GM18511 (cell line): ENCODE measurements at regions not wholly inside any gene's neighbourhood (a gene's known extent, or its start where the extent isn't known, plus 50 kb on each side); places are given as distances from the start of the nearest gene placed in this dataset.

Source experiments
- ATAC-seq: cut with Tn5 transposase; IDR thresholded peaks from one replicate; pipeline ENCODE4 v1.9.1; 2021; ENCODE audit warnings: mild to moderate bottlenecking, moderate library complexity; ENCODE audit not compliant: unreplicated experiment

GRCh38 chr1:79847700-79848099 is 841.2 kb upstream of the ADGRL4 start:
- peak; percentile 41 for ATAC-seq

GRCh38 chr1:79845936-79846335 is 839.4 kb upstream of the ADGRL4 start:
- ATAC-seq, result no peak

- ATAC-seq, result no peak
Measured at GRCh38 chr1:79842811-79843210, 836.3 kb upstream of the ADGRL4 start.

- ATAC-seq, result no peak
Measured at GRCh38 chr1:79839882-79840281, 833.4 kb upstream of the ADGRL4 start.

GRCh38 chr1:79827446-79827845 is 820.9 kb upstream of the ADGRL4 start:
- no peak for ATAC-seq

DNA sequence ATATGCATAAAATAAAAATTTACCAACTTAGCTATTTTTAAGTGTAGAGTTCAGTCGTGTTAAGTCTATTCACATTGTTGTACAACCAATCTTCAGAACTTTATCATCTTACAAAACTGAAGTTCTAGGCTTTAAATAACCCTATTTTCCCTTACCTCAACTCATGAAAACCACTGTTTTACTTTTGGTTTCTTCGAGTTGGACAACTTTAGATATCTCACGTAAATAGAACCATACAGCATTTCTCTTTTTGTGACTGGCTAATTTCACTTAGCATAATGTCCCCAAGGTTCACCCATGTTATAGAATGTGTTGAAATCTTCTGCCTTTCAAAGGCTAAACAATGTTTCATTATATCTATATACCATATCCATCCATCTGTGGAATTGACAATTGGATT is 819.0 kb upstream of the ADGRL4 start:
- no peak for ATAC-seq

DNA sequence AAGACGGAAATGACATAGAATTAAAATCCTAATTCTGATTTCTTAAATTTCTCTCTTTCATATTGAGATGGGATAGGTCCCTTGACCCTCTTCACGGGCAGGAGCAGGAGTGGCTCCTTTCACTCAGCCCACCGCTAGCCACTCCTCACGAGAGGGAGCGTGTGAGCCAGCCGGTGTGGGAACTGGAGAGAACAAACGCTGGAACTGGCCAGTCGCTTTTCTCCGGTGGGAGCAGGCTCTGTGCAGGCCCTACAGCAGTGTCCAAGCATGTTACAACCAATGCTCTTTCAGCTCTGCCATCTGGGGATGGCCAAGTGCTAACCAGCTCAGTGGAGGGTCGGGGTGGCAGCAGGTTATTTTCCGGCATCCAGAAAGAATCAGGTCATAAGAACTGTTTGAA is 815.5 kb upstream of the ADGRL4 start:
- ATAC-seq, result no peak

DNA sequence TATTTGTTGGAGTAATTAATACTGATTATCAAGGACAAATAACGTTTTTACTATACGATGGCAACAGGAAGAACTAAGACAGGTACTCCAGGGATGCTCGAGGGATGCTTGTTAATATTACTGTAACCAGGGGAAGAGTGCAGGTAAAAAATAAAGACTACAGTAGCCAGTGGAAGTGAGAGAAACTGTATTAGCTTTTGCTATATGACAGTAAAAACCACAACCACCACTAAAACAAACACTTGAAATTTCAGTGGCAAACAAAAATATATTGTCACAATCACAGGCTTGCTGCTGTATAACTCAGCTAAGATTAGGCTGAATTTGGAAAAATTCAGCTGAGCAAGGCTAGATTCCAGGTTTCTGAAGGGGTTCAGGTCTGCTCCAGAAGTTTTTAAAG is 812.6 kb upstream of the ADGRL4 start:
- peak; percentile 55 for ATAC-seq

GRCh38 chr1:79817031-79817560 is 810.6 kb upstream of the ADGRL4 start:
- no peak for ATAC-seq

DNA sequence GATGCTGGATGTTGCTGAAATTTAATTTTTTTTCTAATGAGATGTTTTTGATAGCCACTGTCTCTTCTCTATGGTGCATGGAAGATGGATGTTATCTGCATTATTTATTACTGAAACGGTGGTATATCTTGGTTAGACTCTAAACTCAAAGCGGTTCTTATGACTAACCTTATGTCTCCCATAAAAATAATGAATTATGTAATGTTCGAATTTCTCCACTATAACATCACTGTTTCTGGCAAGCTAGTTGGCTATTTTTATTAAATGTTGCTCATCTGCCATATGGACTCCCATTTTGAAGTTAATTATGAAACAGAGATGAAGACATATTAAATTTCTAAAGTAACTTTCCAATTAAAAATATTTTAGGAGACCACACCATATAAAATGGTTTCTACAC is 808.6 kb upstream of the ADGRL4 start:
- no peak for ATAC-seq

GRCh38 chr1:79811173-79811572 is 804.6 kb upstream of the ADGRL4 start:
- ATAC-seq, result no peak

GRCh38 chr1:79808816-79809475 is 802.4 kb upstream of the ADGRL4 start:
- no peak for ATAC-seq

DNA sequence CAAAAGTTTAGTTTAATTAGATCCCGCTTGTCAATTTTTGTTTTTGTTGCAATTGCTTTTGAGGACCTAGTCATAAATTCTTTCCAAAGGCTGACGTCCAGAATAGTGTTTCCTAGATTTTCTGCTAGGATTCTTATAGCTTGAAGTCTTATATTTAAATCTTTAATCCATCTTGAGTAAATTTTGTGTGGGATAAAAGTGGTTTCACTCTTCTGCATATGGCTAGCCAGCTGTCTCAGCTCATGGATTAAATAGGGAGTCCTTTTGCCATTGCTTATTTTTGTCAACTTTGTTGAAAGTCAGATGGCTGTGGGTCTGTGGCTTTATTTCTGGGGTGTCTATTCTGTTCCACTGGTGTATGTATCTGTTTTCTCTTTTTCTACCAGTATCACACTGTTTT is 801.3 kb upstream of the ADGRL4 start:
- ATAC-seq, result no peak

DNA sequence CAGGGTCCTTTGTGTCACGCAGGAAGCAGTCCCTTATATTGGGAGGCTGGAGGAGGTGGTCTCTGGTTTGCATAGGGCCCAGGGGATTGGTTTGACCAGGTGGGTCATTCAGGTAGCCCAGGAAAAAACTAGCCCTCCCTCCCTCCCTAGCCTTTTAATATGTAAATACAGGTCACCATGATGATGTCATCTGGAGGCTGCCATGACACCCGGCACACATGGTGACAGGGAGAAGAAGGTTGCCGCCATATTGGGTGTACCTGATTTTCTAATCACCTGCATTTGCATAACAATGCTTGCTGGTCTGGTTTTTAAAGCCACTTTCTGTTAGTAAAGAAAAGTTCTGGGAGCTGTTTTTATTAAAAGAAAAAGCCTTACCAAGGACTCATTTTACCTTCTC is 791.0 kb upstream of the ADGRL4 start:
- ATAC-seq, result no peak

DNA sequence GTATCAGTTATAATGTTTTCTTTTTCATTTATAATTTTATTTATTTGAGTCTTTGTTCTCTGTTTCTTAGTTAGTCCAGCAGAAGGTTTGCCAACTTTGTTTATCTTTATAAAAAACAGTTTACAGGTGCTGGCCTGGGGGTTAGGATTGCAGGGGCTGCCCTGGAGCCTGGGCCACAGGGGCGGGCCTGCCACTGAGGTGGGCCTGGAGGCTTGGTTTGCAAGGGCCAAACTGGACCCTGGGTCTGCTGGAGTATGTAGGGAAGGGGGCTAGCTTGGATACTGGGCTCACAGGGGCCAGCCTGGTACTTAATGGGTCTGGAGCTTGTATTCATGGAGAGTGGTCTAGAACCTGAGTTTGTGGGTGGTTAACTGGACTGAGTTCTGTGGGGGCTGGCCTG is 789.9 kb upstream of the ADGRL4 start:
- ATAC-seq, result no peak

DNA sequence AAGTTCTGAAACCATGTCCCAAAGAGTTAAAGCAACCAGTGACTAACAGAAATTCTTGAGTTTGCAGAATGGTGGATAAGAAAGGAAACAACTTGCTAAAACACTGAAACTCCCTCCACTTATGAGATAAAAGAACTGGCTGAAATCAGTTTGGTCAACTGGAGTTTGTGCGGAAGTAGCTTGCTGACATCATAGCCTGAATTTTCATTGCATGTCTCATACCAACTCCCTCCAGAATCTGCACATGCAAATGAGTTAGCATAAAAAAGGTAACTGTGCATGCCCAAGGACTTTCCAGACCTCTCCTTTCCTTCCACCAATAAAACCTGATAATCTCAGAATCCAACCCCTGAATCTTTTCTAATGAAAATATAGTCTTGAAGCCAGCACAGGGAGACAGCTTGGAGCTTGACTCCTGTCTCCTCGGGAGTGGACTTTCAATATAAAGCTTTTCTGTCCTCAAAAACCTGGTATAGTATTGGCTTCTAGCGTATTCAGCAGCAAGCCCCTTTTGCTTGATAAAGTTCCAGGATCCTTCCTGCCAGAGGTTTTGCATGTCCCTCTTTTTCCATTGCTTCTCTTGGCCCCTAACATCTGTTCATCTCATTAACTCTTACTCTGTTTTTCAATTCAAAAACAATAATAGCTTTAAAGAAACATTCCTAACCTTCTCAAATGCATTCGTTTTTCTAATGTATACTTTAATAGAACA is 785.8 kb upstream of the ADGRL4 start:
- ATAC-seq, result no peak

DNA sequence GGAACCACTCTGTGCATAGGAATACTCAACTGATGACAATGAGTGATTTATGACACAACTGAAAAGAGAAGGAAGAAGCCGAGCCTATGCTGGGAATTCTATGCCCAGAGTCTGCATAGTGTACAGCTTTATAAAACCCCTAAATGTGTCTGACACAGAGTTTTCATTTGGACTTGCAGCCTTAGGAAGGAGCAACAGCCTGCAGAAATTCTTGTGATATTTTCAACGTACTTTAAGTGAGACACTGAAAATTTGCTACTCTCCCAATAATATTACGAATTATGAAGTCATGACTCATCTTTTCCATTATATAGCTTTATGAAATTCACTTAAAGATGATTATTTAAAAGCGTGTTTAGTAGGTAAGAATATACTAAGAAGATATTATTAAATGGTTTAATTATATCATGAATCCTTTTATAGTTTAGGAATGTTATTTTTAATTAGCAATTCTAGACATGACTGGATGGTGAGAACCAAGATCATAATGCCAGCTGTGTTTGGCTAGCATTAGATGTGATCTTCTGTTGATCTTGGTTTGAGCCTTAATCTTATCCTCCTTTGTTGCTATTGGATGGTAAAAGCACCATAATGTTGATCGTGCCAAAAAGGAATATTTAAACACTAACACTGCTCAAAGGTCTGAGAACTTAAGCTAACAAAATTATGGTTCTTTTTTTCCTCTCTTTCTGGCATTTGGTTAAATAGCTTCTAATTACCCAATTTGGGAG is 785.1 kb upstream of the ADGRL4 start:
- ATAC-seq, result no peak

GRCh38 chr1:79790950-79791349 is 784.4 kb upstream of the ADGRL4 start:
- ATAC-seq, result no peak

GRCh38 chr1:79787631-79788030 is 781.1 kb upstream of the ADGRL4 start:
- ATAC-seq, result no peak

DNA sequence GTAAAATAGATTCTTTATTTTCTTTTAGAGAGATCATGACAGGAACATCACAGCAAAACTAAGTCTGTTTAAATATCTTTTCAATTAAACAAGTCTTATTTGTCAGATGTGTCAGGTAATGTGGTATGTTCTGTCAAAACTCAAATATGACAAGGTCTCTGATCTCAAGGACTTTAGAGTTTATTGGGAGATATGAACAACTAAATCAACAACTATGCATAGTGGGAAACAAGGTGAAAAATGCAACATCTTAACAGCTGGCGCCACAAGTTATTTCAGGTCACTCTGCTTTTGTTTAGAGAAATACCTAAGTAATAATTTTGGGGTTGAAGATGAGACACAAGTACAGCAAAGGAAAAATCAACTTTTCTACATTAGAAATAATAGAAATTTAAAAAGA is 779.4 kb upstream of the ADGRL4 start:
- ATAC-seq, result no peak

DNA sequence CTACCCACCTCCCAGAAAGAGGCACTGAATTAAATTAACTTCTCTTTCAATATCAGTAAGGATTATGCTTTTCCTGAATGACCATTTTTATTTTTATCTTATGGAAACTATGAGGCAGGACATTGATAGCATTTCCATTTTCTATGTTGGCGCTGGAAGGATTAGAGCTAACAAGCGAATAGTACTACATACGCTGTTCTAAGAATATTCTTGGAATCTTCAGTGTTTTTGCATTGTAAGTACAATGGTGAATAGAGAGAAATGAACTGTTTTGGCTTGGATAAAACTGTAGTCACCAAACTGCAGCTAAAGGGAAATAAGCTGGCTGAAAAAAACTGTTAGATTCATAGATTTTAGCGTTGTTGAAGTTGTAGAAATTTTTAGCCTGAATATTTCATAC is 779.0 kb upstream of the ADGRL4 start:
- ATAC-seq, result no peak

GRCh38 chr1:79781261-79781660 is 774.7 kb upstream of the ADGRL4 start:
- no peak for ATAC-seq
